ENCODE measurements at regions not wholly inside any gene's neighbourhood (a gene's known extent, or its start where the extent isn't known, plus 50 kb on each side); places are given as distances from the start of the nearest gene placed in this dataset.

DNA sequence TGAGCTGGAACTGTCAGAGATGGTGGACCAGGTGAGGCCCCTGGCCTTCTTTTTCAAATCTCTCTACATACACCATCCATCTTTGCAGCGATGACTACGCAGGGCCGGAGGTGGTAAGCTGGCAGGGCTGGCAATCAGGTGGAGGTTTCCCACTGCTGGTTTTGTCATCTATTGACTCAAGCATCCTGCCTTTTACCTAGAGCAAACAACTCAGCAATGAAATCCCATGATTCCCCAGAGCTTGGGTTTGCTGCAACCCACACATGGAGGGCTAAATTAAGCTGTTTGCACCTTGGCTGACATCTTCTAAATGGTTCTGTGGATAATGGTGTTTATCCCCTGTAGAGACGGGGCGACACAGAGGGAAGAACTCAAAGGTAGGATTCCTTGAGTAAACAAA lies 170.2 kb downstream of the SCP2D1 start:
- DNase-seq (ENCODE audit: low spot score) = no peak
- no peak overlapping the region for H3K27ac ChIP-seq
- no peak for TF ChIP-seq CTCF (conservative IDR thresholded peaks at IDR 0.05; ENCODE audit: low read depth)
- ChIA-PET POLR2A (ENCODE audit: low non-redundant PET) (no interaction called here), CTCF (no interaction called here)

GRCh38 chr20:18984238-18985200 lies 170.9 kb downstream of the SCP2D1 start:
- ChIA-PET POLR2A (ENCODE audit: low non-redundant PET) (no interaction called here), CTCF (no interaction called here)
- no peak overlapping the region for H3K27ac ChIP-seq
- no peak for DNase-seq (ENCODE audit: low spot score)
- no peak for TF ChIP-seq CTCF (conservative IDR thresholded peaks at IDR 0.05; ENCODE audit: low read depth)

- no peak for TF ChIP-seq CTCF (conservative IDR thresholded peaks at IDR 0.05; ENCODE audit: low read depth)
- H3K27ac ChIP-seq = no peak overlapping the region
- POLR2A ChIA-PET (ENCODE audit: low non-redundant PET) = no interaction called here
- no peak for DNase-seq (ENCODE audit: low spot score)
- CTCF ChIA-PET = no interaction called here
Measured at GRCh38 chr20:18985551-18985950, 172.0 kb downstream of the SCP2D1 start.

DNA sequence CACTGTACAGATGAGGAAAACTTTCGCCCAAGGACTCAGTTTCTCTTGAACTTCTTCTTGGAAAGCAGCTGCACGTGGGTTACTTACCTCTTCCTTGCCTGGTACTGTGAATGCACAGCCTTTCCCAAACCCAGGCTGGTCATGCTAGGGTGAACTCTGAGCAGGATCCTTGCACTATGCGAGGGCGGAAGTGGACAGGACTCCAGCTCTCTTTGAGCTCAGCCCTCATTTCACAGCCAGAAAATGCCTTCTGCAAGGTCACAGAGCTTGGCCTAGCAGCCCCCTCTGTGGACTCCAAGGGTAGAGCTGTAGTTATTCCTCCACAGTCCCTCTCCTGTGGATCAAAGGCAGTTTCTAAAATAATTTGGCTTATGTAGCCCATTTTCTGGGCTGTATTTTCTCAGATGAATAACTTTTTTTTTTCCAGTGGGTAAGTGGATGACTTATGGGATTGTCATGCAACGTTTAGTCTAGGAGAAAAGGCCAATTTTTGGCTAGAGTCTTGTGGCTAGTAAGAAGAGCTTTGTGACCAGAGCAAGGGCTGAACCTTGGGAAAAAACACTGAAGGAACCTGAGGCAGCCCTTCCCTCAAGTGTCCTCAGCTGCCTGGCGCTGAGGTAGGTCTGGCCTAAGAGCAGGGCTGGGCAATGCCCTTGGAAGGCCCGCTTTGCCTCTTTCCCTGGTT lies 172.7 kb downstream of the SCP2D1 start:
- no peak overlapping the region for H3K27ac ChIP-seq
- POLR2A ChIA-PET (ENCODE audit: low non-redundant PET) = no interaction called here
- TF ChIP-seq CTCF (conservative IDR thresholded peaks at IDR 0.05; ENCODE audit: low read depth) = no peak
- no peak for DNase-seq (ENCODE audit: low spot score)
- CTCF ChIA-PET = no interaction called here

DNA sequence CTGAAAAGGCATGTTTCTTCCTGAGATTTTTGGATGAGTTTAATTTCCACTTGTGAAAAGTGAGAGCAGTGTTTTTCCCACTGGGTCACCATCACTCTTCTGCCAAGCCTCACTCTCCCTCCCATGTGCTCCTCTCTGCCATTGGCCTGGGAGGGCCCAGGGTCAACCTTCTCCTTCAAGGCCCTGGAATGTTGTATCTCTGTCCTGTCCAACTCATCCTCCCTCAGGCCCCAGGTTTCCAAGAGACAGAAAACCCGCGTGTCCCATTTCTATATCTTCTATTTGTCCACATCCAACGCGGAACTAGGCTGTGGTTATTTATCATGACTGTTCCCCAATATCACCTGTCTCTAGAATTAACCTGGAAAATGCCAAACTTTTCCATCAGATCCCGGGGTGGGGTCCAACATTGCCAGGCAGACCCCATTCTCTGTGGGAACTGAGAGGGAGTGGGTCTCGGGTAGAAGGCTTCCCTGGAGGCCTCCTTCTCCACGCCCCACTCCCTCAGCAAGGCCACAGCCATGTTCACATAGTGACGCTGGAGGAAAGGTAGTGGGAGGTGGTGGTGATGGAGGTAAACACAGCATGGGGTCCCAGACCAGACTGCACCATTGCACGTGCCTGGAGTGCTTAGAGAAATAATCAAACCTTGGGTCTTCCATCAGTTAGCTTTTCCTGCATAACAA lies 173.5 kb downstream of the SCP2D1 start:
- no peak for TF ChIP-seq CTCF (conservative IDR thresholded peaks at IDR 0.05; ENCODE audit: low read depth)
- DNase-seq (ENCODE audit: low spot score) = no peak
- POLR2A ChIA-PET (ENCODE audit: low non-redundant PET) = no interaction called here
- H3K27ac ChIP-seq = no peak overlapping the region
- CTCF ChIA-PET = no interaction called here

GRCh38 chr20:18987781-18988360 lies 174.3 kb downstream of the SCP2D1 start:
- H3K27ac ChIP-seq = no peak overlapping the region
- ChIA-PET CTCF (no interaction called here), POLR2A (ENCODE audit: low non-redundant PET) (no interaction called here)
- TF ChIP-seq CTCF (conservative IDR thresholded peaks at IDR 0.05; ENCODE audit: low read depth) = no peak
- DNase-seq (ENCODE audit: low spot score) = no peak
